ENCODE measurements at regions not wholly inside any gene's neighbourhood (a gene's known extent, or its start where the extent isn't known, plus 50 kb on each side); places are given as distances from the start of the nearest gene placed in this dataset.

- no peak for TF ChIP-seq GATA2 (IDR thresholded peaks at IDR 0.05; ENCODE audit: low read depth, low read length)
Observed at GRCh38 chr10:3948843-3949242, 163.8 kb upstream of the KLF6 start.

- TF ChIP-seq GATA3 (IDR thresholded peaks at IDR 0.05; ENCODE audit: low read depth, low read length), result no peak
- TF ChIP-seq GATA2 (IDR thresholded peaks at IDR 0.05; ENCODE audit: low read depth, low read length), result no peak
Observed at GRCh38 chr10:3946234-3947229, 161.5 kb upstream of the KLF6 start.

- TF ChIP-seq GATA2 (IDR thresholded peaks at IDR 0.05; ENCODE audit: low read depth, low read length) (no peak), GATA3 (IDR thresholded peaks at IDR 0.05; ENCODE audit: low read depth, low read length) (no peak)
Observed at GRCh38 chr10:3945026-3945425, 160.0 kb upstream of the KLF6 start.

- no peak for TF ChIP-seq GATA3 (IDR thresholded peaks at IDR 0.05; ENCODE audit: low read depth, low read length)
- TF ChIP-seq GATA2 (IDR thresholded peaks at IDR 0.05; ENCODE audit: low read depth, low read length), result no peak
Observed at GRCh38 chr10:3944591-3944990, 159.6 kb upstream of the KLF6 start.

- TF ChIP-seq GATA3 (IDR thresholded peaks at IDR 0.05; ENCODE audit: low read depth, low read length) (no peak), GATA2 (IDR thresholded peaks at IDR 0.05; ENCODE audit: low read depth, low read length) (no peak)
Observed at GRCh38 chr10:3943695-3944257, 158.8 kb upstream of the KLF6 start.

- no peak for TF ChIP-seq GATA3 (IDR thresholded peaks at IDR 0.05; ENCODE audit: low read depth, low read length)
- TF ChIP-seq GATA2 (IDR thresholded peaks at IDR 0.05; ENCODE audit: low read depth, low read length), result no peak
Observed at GRCh38 chr10:3942937-3943489, 158.0 kb upstream of the KLF6 start.

- TF ChIP-seq GATA3 (IDR thresholded peaks at IDR 0.05; ENCODE audit: low read depth, low read length) (no peak), GATA2 (IDR thresholded peaks at IDR 0.05; ENCODE audit: low read depth, low read length) (no peak)
Observed at GRCh38 chr10:3941676-3942075, 156.7 kb upstream of the KLF6 start.

GRCh38 chr10:3936422-3937040 is 151.5 kb upstream of the KLF6 start:
- TF ChIP-seq GATA2 (IDR thresholded peaks at IDR 0.05; ENCODE audit: low read depth, low read length) (no peak), GATA3 (IDR thresholded peaks at IDR 0.05; ENCODE audit: low read depth, low read length) (no peak)

GRCh38 chr10:3935933-3936359 is 150.9 kb upstream of the KLF6 start:
- TF ChIP-seq GATA3 (IDR thresholded peaks at IDR 0.05; ENCODE audit: low read depth, low read length) (no peak), GATA2 (IDR thresholded peaks at IDR 0.05; ENCODE audit: low read depth, low read length) (no peak)

- TF ChIP-seq GATA3 (IDR thresholded peaks at IDR 0.05; ENCODE audit: low read depth, low read length) (no peak), GATA2 (IDR thresholded peaks at IDR 0.05; ENCODE audit: low read depth, low read length) (no peak)
Observed at GRCh38 chr10:3935141-3935540, 150.1 kb upstream of the KLF6 start.

GRCh38 chr10:3933733-3934132 is 148.7 kb upstream of the KLF6 start:
- TF ChIP-seq GATA2 (IDR thresholded peaks at IDR 0.05; ENCODE audit: low read depth, low read length) (no peak), GATA3 (IDR thresholded peaks at IDR 0.05; ENCODE audit: low read depth, low read length) (no peak)

- TF ChIP-seq GATA3 (IDR thresholded peaks at IDR 0.05; ENCODE audit: low read depth, low read length) (no peak), GATA2 (IDR thresholded peaks at IDR 0.05; ENCODE audit: low read depth, low read length) (no peak)
Observed at GRCh38 chr10:3932597-3933375, 147.8 kb upstream of the KLF6 start.

- TF ChIP-seq GATA3 (IDR thresholded peaks at IDR 0.05; ENCODE audit: low read depth, low read length) (no peak), GATA2 (IDR thresholded peaks at IDR 0.05; ENCODE audit: low read depth, low read length) (no peak)
Observed at GRCh38 chr10:3931901-3932300, 146.9 kb upstream of the KLF6 start.

- no peak for TF ChIP-seq GATA3 (IDR thresholded peaks at IDR 0.05; ENCODE audit: low read depth, low read length)
- TF ChIP-seq GATA2 (IDR thresholded peaks at IDR 0.05; ENCODE audit: low read depth, low read length), result no peak
Observed at GRCh38 chr10:3931224-3931623, 146.2 kb upstream of the KLF6 start.

Data from SH-SY5Y (cell line).